ENCODE measurements at regions not wholly inside any gene's neighbourhood (a gene's known extent, or its start where the extent isn't known, plus 50 kb on each side); places are given as distances from the start of the nearest gene placed in this dataset.

- TF ChIP-seq CTCF (conservative IDR thresholded peaks at IDR 0.05; ENCODE audit: low read depth, low read length): no peak
- no peak for TF ChIP-seq EZH2 (IDR thresholded peaks at IDR 0.05; ENCODE audit: borderline replicate concordance, low read depth, low read length, poor library complexity, severe bottlenecking)
Observed at GRCh38 chr5:105961572-105961971, 1709.2 kb downstream of the EFNA5 start.

Data from A673 (cell line).